Loucy (cell line): ENCODE measurements at regions not wholly inside any gene's neighbourhood (a gene's known extent, or its start where the extent isn't known, plus 50 kb on each side); places are given as distances from the start of the nearest gene placed in this dataset.

Experiments used
- H2AFZ ChIP-seq: fragments of 200-600 bp; sonication (generic); 2 replicates; pipeline ENCODE4 v1.6.0; 2016; ENCODE audit warnings: antibody characterized with exemption, mild to moderate bottlenecking, low read length, moderate library complexity
- H3F3A ChIP-seq: fragments of 200-600 bp; 2 replicates; pipeline ENCODE4 v1.6.0; 2016; ENCODE audit warnings: antibody characterized with exemption, low read depth, mild to moderate bottlenecking
- H3K27me3 ChIP-seq: fragments of 200-600 bp; sonication (generic); 2 replicates; pipeline ENCODE4 v1.6.1; 2014; ENCODE audit warnings: low read length, mild to moderate bottlenecking; ENCODE audit not compliant: insufficient read depth, poor library complexity, severe bottlenecking
- H3K36me3 ChIP-seq: fragments of 200-600 bp; sonication (generic); 2 replicates; pipeline ENCODE4 v1.6.1; 2016; ENCODE audit warnings: low read length; ENCODE audit not compliant: insufficient read depth
- H3K4me1 ChIP-seq: fragments of 200-600 bp; sonication (generic); 2 replicates; pipeline ENCODE4 v1.5.1; 2014; ENCODE audit warnings: low read length, mild to moderate bottlenecking; ENCODE audit not compliant: insufficient read depth, poor library complexity, severe bottlenecking
- H3K4me2 ChIP-seq: fragments of 200-600 bp; sonication (generic); 2 replicates; pipeline ENCODE4 v1.6.0; 2014; ENCODE audit warnings: antibody characterized with exemption, low read length, low read depth, mild to moderate bottlenecking; ENCODE audit not compliant: poor library complexity, severe bottlenecking
- H3K4me3 ChIP-seq: fragments of 200-600 bp; sonication (generic); 2 replicates; pipeline ENCODE4 v1.5.1; 2014; ENCODE audit warnings: low read length, mild to moderate bottlenecking, mixed read lengths; ENCODE audit not compliant: poor library complexity, severe bottlenecking
- H3K79me2 ChIP-seq: fragments of 200-600 bp; sonication (generic); 2 replicates; pipeline ENCODE4 v1.6.1; 2014; ENCODE audit warnings: low read length; ENCODE audit not compliant: insufficient read depth
- H3K9ac ChIP-seq: fragments of 200-600 bp; sonication (generic); 2 replicates; pipeline ENCODE4 v1.6.0; 2014; ENCODE audit warnings: mild to moderate bottlenecking, low read depth, low read length, moderate library complexity; ENCODE audit not compliant: poor library complexity, severe bottlenecking
- H3K9me2 ChIP-seq: fragments of 200-600 bp; sonication (generic); replicated peaks from 2 replicates; pipeline ENCODE4 v1.6.1; 2016; ENCODE audit warnings: low read depth, low read length, mixed read lengths
- H3K9me3 ChIP-seq: fragments of 200-600 bp; sonication (generic); 2 replicates; pipeline ENCODE4 v1.6.1; 2014; ENCODE audit warnings: mild to moderate bottlenecking, antibody characterized with exemption, low read length, low read depth; ENCODE audit not compliant: insufficient read depth
- H4K20me1 ChIP-seq: fragments of 200-600 bp; sonication (generic); 2 replicates; pipeline ENCODE4 v1.6.0; 2014; ENCODE audit warnings: antibody characterized with exemption, low read length, mild to moderate bottlenecking; ENCODE audit not compliant: insufficient read depth, poor library complexity, severe bottlenecking
- EZH2phosphoT487 ChIP-seq: fragments of 200-600 bp; IDR thresholded peaks from 2 replicates; pipeline ENCODE4 v1.6.1; 2018; ENCODE audit warnings: antibody characterized with exemption, mild to moderate bottlenecking, moderate library complexity, borderline replicate concordance
- TF ChIP-seq, protein P1 (sequence below): fragments of 200-600 bp; sonication (generic); conservative IDR thresholded peaks from 2 replicates; pipeline ENCODE4 v1.5.1; 2014; ENCODE audit warnings: mild to moderate bottlenecking, antibody characterized with exemption, low read length

DNA sequence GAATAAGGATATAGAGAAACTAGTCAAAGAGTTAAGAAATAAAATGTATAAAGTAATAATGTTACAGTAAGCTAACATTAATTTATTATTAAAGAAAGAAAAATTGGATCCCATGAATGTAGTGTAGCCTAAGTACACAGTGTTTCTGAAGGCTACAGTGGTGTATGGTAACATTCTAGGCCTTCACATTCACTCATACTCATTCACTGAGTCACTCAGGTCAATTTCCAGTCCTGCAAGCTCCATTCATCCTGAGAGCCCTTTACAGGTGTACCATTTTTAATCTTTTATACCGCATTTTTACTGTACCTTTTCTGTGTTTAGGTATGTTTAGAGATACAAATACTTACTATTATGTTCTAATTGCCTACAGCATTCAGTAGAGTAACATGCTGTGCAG is 120.6 kb upstream of the AGA start:
- H3K4me3 ChIP-seq = no peak overlapping the region
- no peak for TF ChIP-seq EZH2phosphoT487
- TF ChIP-seq, protein P1, sequence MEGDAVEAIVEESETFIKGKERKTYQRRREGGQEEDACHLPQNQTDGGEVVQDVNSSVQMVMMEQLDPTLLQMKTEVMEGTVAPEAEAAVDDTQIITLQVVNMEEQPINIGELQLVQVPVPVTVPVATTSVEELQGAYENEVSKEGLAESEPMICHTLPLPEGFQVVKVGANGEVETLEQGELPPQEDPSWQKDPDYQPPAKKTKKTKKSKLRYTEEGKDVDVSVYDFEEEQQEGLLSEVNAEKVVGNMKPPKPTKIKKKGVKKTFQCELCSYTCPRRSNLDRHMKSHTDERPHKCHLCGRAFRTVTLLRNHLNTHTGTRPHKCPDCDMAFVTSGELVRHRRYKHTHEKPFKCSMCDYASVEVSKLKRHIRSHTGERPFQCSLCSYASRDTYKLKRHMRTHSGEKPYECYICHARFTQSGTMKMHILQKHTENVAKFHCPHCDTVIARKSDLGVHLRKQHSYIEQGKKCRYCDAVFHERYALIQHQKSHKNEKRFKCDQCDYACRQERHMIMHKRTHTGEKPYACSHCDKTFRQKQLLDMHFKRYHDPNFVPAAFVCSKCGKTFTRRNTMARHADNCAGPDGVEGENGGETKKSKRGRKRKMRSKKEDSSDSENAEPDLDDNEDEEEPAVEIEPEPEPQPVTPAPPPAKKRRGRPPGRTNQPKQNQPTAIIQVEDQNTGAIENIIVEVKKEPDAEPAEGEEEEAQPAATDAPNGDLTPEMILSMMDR = no peak

DNA sequence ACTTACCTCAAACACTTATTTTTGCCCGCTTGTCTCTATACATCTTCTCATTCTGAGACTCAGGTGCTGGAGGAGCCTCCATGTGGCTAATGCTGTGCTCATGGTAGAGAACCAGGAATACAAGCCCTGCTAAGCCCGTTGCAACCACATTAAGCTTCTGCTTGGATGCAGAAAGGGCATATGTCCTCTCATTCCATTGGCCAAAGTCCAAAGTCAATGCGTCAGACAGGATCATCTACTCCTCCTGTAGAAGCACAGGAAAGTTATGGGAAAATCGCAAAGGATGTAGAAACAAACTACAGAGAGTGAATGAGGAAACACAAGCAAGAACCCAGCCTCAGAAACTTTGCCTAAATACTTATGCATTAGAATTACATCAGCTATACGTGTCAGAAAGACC is 124.5 kb upstream of the AGA start:
- no peaks in the 10 kb centered on the region for H3K9me3 ChIP-seq
- no peak overlapping the region for H3K4me2 ChIP-seq
- H3K79me2 ChIP-seq = no peaks in the 10 kb centered on the region
- no peaks in the 10 kb centered on the region for H3K36me3 ChIP-seq
- no peak overlapping the region for H2AFZ ChIP-seq
- no peaks in the 10 kb centered on the region for H3K27me3 ChIP-seq
- H3K9ac ChIP-seq = no peak overlapping the region
- no peaks in the 10 kb centered on the region for H3K9me2 ChIP-seq
- H3K4me3 ChIP-seq = no peak overlapping the region
- no peaks in the 10 kb centered on the region for H3K4me1 ChIP-seq
- no peaks in the 10 kb centered on the region for H4K20me1 ChIP-seq
- TF ChIP-seq, protein P1 = no peak
- no peak for TF ChIP-seq EZH2phosphoT487
- H3F3A ChIP-seq = no peaks in the 10 kb centered on the region

More for the DNA sequence above, 120.6 kb upstream of the AGA start:
- Histone ChIP-seq H3K79me2 (no peaks in the 10 kb centered on the region), H3F3A (no peaks in the 10 kb centered on the region), H3K36me3 (no peaks in the 10 kb centered on the region), H3K9me3 (no peaks in the 10 kb centered on the region), H2AFZ (no peak overlapping the region), H3K9ac (no peak overlapping the region), H4K20me1 (no peaks in the 10 kb centered on the region), H3K27me3 (no peaks in the 10 kb centered on the region), H3K4me1 (no peaks in the 10 kb centered on the region), H3K4me2 (no peak overlapping the region), H3K9me2 (no peaks in the 10 kb centered on the region)

DNA sequence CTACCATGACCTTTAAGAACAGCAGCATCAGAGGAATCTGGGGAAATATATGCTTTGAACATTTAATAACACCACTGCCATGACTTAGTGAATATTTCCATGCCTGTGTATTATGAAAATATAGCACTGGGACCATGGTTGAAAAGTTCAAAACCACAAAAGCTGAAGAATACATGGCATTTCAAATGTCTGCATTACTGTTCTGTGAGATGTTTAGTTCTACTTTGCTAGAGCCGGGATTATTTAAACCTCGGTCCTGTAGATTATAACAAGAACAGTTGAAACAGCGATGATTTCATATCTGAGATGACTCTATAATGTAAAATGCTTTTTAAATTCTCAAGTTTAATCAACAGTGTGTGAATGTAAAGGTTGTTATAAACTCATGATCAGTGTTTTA is 126.7 kb upstream of the AGA start:
- Histone ChIP-seq H3K27me3 (no peaks in the 10 kb centered on the region), H3K36me3 (no peaks in the 10 kb centered on the region), H3K4me1 (no peaks in the 10 kb centered on the region), H3K9ac (no peak overlapping the region), H3K4me3 (no peak overlapping the region), H2AFZ (no peak overlapping the region), H3K79me2 (no peaks in the 10 kb centered on the region), H3K9me3 (no peaks in the 10 kb centered on the region), H4K20me1 (no peaks in the 10 kb centered on the region), H3F3A (no peaks in the 10 kb centered on the region), H3K9me2 (no peaks in the 10 kb centered on the region), H3K4me2 (no peak overlapping the region)
- TF ChIP-seq, protein P1 = no peak
